GM12873 (cell line): ENCODE measurements at regions not wholly inside any gene's neighbourhood (a gene's known extent, or its start where the extent isn't known, plus 50 kb on each side); places are given as distances from the start of the nearest gene placed in this dataset.

Experiments
- TF ChIP-seq, protein P1 (sequence below): IDR thresholded peaks from 2 replicates; pipeline ENCODE4 v1.5.1; 2012; ENCODE audit warnings: low read depth, mild to moderate bottlenecking, moderate library complexity, low read length, control low read depth; ENCODE audit not compliant: insufficient read depth; ENCODE audit errors: missing control alignments

DNA sequence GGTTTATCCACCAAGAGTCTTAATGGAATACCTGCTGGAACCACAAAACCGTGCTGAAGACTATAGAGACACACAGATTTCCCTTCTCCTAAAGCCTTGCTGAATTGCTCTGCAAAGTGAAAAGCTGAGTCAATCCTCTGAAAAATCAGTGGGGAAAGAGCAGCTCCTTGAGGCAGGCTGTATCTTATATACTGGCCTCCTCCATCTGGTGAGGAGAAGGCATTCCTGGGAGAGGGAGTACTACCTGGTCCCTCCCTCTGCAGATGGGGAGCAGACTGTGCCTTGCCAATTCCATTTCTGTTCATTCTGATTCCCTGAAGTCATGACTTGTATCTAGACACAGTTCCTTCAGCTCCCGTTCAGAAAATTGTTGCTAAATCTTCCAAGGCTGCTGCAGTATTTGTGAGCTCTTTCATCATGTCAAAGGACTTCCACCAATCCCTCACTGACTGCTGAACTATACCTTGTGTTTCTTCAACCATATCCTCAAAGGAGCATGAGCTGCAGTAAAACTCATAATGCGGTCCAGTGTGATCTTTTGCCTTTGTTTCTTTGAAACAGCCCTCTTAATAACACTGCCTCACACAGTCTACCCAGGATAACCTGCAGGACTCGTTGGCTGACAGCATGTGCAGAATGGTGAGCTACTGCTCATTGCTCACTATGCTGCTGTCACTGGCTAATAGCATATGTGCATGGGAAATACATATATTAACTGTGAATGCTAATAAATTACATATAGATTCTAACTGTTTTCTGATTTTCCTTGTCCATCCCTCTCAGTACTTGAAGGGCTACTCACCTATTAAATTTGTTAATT, 84.5 kb downstream of the FOXD1 start:
- TF ChIP-seq, protein P1, sequence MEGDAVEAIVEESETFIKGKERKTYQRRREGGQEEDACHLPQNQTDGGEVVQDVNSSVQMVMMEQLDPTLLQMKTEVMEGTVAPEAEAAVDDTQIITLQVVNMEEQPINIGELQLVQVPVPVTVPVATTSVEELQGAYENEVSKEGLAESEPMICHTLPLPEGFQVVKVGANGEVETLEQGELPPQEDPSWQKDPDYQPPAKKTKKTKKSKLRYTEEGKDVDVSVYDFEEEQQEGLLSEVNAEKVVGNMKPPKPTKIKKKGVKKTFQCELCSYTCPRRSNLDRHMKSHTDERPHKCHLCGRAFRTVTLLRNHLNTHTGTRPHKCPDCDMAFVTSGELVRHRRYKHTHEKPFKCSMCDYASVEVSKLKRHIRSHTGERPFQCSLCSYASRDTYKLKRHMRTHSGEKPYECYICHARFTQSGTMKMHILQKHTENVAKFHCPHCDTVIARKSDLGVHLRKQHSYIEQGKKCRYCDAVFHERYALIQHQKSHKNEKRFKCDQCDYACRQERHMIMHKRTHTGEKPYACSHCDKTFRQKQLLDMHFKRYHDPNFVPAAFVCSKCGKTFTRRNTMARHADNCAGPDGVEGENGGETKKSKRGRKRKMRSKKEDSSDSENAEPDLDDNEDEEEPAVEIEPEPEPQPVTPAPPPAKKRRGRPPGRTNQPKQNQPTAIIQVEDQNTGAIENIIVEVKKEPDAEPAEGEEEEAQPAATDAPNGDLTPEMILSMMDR, result no peak

DNA sequence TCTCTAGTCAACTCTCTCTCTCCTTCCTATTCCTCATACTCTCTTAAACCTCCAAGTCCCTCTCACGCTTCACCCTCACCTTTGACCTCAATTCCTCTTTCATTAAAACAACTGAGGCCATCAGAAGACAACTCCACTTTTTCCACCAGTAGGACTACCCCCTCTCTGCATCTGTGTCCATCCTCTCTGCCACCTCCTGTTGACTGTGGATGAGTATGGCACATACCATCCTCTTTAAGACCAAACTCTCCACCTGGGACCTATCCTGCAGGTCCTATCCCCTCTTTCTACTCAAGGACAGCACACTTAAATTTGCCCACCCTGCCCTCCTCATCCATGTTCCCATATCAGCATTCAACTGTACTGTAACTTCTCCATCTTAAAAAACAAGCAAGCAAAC, 89.2 kb downstream of the FOXD1 start:
- TF ChIP-seq, protein P1, result no peak

DNA sequence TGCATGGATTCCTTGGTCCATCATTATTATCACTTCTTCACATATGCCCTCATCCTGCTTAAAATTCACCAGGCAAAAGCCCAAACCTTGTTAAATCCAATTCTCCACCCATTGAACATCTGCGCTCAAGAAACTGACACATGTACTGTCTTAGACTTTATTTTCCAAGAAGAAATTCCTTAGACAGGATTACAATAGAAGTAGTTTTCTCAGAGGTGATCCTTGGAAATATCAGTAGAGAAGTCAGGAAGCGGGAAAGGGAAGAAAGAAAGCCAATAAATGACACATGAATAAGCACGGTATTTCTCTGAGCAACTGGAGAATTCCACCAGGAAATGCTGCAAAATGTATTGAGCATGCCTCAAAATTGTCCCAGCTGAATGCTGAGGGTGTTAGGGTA, 90.2 kb downstream of the FOXD1 start:
- TF ChIP-seq, protein P1, result no peak

DNA sequence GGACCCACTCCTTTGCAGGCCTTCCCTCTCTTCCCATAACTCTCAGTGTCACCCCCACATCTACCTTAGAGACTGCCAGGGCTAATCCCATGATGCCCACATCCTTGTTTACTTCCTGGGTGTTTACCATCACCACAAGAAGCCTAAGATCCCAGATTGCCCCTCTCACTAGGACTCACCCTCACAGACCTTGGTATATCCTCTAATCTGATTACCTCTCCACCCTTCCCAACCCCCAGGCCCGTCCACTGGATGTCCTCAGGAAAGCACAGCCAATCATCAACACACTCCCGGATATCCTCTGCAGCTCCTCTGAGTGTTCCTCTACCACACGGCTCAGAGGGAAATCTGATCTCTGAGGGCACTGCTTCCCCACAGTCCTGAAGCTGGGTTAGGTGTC, 91.0 kb downstream of the FOXD1 start:
- TF ChIP-seq, protein P1, result no peak

DNA sequence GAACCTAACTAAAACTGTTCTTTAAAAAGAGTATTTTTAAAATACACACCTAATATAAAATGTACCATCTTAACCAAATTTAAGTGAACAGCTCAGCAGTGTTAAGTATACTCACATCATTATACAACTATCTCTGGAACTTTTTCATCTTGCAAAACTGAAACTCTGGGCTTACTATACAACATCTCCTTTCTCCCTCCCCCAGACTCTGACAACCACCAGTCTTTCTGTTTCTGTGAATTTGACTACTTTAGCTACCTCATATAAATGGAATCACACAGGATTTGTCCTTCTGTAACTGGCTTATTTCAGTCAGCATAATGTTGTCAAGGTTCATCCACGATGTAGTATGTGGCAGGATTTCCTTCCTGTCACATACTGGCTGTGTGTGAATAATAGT, 93.5 kb downstream of the FOXD1 start:
- TF ChIP-seq, protein P1, result no peak

DNA sequence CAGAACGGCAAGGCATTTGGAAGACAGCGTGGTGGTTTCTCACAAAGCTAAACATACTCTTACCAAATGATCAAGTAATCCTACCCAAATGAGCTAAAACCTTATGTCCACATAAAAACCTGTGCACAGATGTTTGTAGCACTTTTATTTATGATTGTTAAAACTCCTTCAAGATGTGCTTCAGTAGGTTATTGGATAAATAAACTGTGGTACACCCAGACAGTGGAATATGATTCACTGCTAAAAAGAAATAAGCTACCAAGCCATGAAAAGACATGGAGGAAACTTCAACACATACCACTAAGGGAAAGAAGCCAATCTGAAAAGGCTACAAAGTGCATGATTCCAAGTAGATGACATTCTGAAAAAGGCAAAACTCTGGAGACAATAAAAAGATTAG, 94.2 kb downstream of the FOXD1 start:
- TF ChIP-seq, protein P1, result no peak

DNA sequence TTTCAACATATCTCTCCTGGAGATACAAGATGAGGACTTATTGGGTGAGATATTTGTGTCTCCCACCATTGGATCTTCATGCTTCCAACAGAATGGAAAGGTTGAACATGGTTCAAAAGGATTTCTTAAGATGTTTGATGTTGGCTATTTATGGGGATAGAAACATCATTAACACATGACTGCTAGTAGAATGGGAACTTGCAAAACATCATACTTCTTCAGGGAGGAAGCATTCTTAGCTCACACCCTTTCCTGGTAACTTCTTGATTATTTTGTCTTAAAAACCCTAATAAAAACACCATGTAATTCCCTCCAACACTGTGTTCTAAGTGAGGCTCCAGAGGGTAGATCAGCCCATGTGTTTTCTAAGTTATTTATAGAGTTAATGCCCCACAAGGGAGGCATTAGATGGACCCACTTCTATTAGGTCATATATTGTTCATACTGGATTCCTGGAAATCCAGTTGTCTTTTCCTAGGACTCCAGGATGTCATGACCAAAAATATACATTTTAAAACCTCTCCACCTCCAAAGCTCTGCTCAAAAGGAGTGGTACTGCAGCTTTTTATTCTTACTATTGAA, 95.8 kb downstream of the FOXD1 start:
- TF ChIP-seq, protein P1, result no peak
